SU-DHL-6 (cell line): ENCODE measurements at regions not wholly inside any gene's neighbourhood (a gene's known extent, or its start where the extent isn't known, plus 50 kb on each side); places are given as distances from the start of the nearest gene placed in this dataset.

Source experiments
- H2AFZ ChIP-seq: fragments of 200-600 bp; sonication (generic); 2 replicates; pipeline ENCODE4 v1.6.1; 2014; ENCODE audit warnings: low read depth, mild to moderate bottlenecking, moderate library complexity, mixed read lengths, antibody characterized with exemption, low read length; ENCODE audit not compliant: severe bottlenecking
- H3F3A ChIP-seq: fragments of 200-600 bp; shearing (Covaris generic); 2 replicates; pipeline ENCODE4 v1.6.0; 2016; ENCODE audit warnings: antibody characterized with exemption, mild to moderate bottlenecking; ENCODE audit not compliant: insufficient read depth
- H3K27ac ChIP-seq: fragments of 200-600 bp; sonication (generic); 2 replicates; pipeline ENCODE4 v1.5.1; 2016; ENCODE audit warnings: low read depth, mild to moderate bottlenecking, low read length, moderate library complexity, mixed read lengths
- H3K27me3 ChIP-seq: fragments of 200-600 bp; sonication (generic), shearing (Covaris generic); 2 replicates; pipeline ENCODE4 v1.6.0; 2014; ENCODE audit warnings: mild to moderate bottlenecking, low read length
- H3K36me3 ChIP-seq: fragments of 200-600 bp; sonication (generic); 2 replicates; pipeline ENCODE4 v1.6.1; 2014; ENCODE audit warnings: mild to moderate bottlenecking, low read length, mixed read lengths
- H3K4me2 ChIP-seq: fragments of 300-600, 200-600 bp; shearing (Covaris generic), sonication (generic); 2 replicates; pipeline ENCODE4 v1.6.0; 2014; ENCODE audit warnings: low read length, low read depth, mild to moderate bottlenecking; ENCODE audit not compliant: poor library complexity, severe bottlenecking
- H3K4me3 ChIP-seq: fragments of 200-600 bp; sonication (generic); 2 replicates; pipeline ENCODE4 v1.5.1; 2014; ENCODE audit warnings: antibody characterized with exemption, low read length, mild to moderate bottlenecking, mixed read lengths; ENCODE audit not compliant: insufficient read depth, poor library complexity, severe bottlenecking
- H3K79me2 ChIP-seq: fragments of 200-600 bp; sonication (generic); 2 replicates; pipeline ENCODE4 v1.6.1; 2014; ENCODE audit warnings: mild to moderate bottlenecking, low read length, moderate library complexity; ENCODE audit not compliant: insufficient read depth
- H3K9ac ChIP-seq: fragments of 200-600 bp; sonication (generic); 2 replicates; pipeline ENCODE4 v1.7.0; 2014; ENCODE audit warnings: mild to moderate bottlenecking, low read length
- H3K9me2 ChIP-seq: fragments of 200-600 bp; sonication (generic); replicated peaks from 2 replicates; pipeline ENCODE4 v1.6.1; 2014; ENCODE audit warnings: low read length; ENCODE audit not compliant: insufficient read depth
- H3K9me3 ChIP-seq: fragments of 200-600 bp; sonication (generic); 2 replicates; pipeline ENCODE4 v1.6.1; 2014; ENCODE audit warnings: low read length, mixed read lengths; ENCODE audit not compliant: insufficient read depth
- H4K20me1 ChIP-seq: fragments of 200-600 bp; sonication (generic); 2 replicates; pipeline ENCODE4 v1.6.1; 2014; ENCODE audit warnings: low read depth, mild to moderate bottlenecking, antibody characterized with exemption, low read length, moderate library complexity, mixed read lengths
- EZH2phosphoT487 ChIP-seq: fragments of 200-600 bp; sonication (generic), shearing (Covaris generic); conservative IDR thresholded peaks from 2 replicates; pipeline ENCODE4 v1.6.1; 2018; ENCODE audit warnings: mild to moderate bottlenecking, antibody characterized with exemption, low read length, moderate library complexity, mixed read lengths
- TF ChIP-seq, protein P1 (sequence below): fragments of 200-600 bp; sonication (generic); IDR thresholded peaks from one replicate; pipeline ENCODE4 v1.5.1; 2017; ENCODE audit warnings: antibody characterized with exemption, mild to moderate bottlenecking, low read length, moderate library complexity; ENCODE audit not compliant: insufficient read depth, poor library complexity, severe bottlenecking

DNA sequence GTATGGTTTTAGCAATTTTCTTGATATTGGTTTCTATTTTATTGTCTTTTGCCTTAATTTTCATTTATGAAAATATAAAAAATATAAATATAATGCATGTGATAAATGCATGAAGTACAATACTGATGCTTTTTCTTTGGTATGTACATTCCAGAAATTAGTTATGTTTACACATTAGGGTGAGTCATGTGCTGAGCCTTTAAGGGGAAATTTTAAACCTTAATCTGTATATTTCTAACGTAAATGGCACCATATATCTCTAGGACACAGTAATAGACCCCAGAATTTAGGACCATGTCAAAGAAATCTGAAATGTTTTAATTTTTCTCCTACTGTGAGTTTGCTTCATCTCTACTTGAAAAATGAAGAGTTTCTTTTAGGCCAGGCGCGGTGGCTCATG lies 117.8 kb upstream of the SPRY1 start:
- no peak for TF ChIP-seq EZH2phosphoT487
- TF ChIP-seq, protein P1, sequence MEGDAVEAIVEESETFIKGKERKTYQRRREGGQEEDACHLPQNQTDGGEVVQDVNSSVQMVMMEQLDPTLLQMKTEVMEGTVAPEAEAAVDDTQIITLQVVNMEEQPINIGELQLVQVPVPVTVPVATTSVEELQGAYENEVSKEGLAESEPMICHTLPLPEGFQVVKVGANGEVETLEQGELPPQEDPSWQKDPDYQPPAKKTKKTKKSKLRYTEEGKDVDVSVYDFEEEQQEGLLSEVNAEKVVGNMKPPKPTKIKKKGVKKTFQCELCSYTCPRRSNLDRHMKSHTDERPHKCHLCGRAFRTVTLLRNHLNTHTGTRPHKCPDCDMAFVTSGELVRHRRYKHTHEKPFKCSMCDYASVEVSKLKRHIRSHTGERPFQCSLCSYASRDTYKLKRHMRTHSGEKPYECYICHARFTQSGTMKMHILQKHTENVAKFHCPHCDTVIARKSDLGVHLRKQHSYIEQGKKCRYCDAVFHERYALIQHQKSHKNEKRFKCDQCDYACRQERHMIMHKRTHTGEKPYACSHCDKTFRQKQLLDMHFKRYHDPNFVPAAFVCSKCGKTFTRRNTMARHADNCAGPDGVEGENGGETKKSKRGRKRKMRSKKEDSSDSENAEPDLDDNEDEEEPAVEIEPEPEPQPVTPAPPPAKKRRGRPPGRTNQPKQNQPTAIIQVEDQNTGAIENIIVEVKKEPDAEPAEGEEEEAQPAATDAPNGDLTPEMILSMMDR: no peak

GRCh38 chr4:123283371-123283895 lies 113.2 kb upstream of the SPRY1 start:
- no peak overlapping the region for H3K9ac ChIP-seq

More for the DNA sequence above, 117.8 kb upstream of the SPRY1 start:
- Histone ChIP-seq H3K9ac (no peak overlapping the region), H3K4me2 (no peak overlapping the region), H3F3A (no peaks in the 10 kb centered on the region), H3K4me3 (no peak overlapping the region), H3K27ac (no peak overlapping the region), H3K27me3 (no peaks in the 10 kb centered on the region), H2AFZ (no peak overlapping the region), H3K9me2 (no peaks in the 10 kb centered on the region), H3K79me2 (no peaks in the 10 kb centered on the region), H3K36me3 (no peaks in the 10 kb centered on the region), H3K9me3 (no peaks in the 10 kb centered on the region), H4K20me1 (no peaks in the 10 kb centered on the region)

GRCh38 chr4:123284168-123284567 lies 112.4 kb upstream of the SPRY1 start:
- H3K79me2 ChIP-seq: no peaks in the 10 kb centered on the region
- H3K27me3 ChIP-seq: no peaks in the 10 kb centered on the region
- no peak overlapping the region for H2AFZ ChIP-seq
- H3K9ac ChIP-seq: no peak overlapping the region
- H3F3A ChIP-seq: no peaks in the 10 kb centered on the region
- no peak overlapping the region for H3K4me2 ChIP-seq
- H3K9me2 ChIP-seq: no peaks in the 10 kb centered on the region
- no peak overlapping the region for H3K27ac ChIP-seq
- no peaks in the 10 kb centered on the region for H4K20me1 ChIP-seq
- no peaks in the 10 kb centered on the region for H3K9me3 ChIP-seq
- H3K4me3 ChIP-seq: no peak overlapping the region
- H3K36me3 ChIP-seq: no peaks in the 10 kb centered on the region
- no peak for TF ChIP-seq EZH2phosphoT487
- TF ChIP-seq, protein P1: no peak

More at GRCh38 chr4:123283371-123283895, 113.2 kb upstream of the SPRY1 start:
- H3K9me2 ChIP-seq: no peaks in the 10 kb centered on the region
- H2AFZ ChIP-seq: no peak overlapping the region
- no peak overlapping the region for H3K4me2 ChIP-seq
- TF ChIP-seq EZH2phosphoT487: no peak
- TF ChIP-seq, protein P1: no peak
- H3K79me2 ChIP-seq: no peaks in the 10 kb centered on the region
- H3K36me3 ChIP-seq: no peaks in the 10 kb centered on the region
- no peak overlapping the region for H3K27ac ChIP-seq
- no peaks in the 10 kb centered on the region for H4K20me1 ChIP-seq
- H3K9me3 ChIP-seq: no peaks in the 10 kb centered on the region
- no peak overlapping the region for H3K4me3 ChIP-seq
- H3F3A ChIP-seq: no peaks in the 10 kb centered on the region
- H3K27me3 ChIP-seq: no peaks in the 10 kb centered on the region
